Caco-2 (cell line): ENCODE measurements at regions not wholly inside any gene's neighbourhood (a gene's known extent, or its start where the extent isn't known, plus 50 kb on each side); places are given as distances from the start of the nearest gene placed in this dataset.

Experiments used
- BruUV-seq: library from RNA; stranded (reverse); fragments of 400-500 nt; replicated peaks from 2 replicates; lab custom pipeline; 2021; lab: Mats Ljungman, UMichigan
- CTCF ChIA-PET: fragments of 300-600 bp; sonication (Branson Sonifier 250); formaldehyde crosslinking; loops from one replicate; lab custom pipeline; 2022; ENCODE audit warnings: antibody characterized with exemption; lab: Charles Lee
- POLR2A ChIA-PET: fragments of 300-600 bp; sonication (Branson Sonifier 250); formaldehyde crosslinking; loops from one replicate; lab custom pipeline; 2022; ENCODE audit warnings: antibody characterized with exemption; lab: Charles Lee
- DNase-seq, 2 experiments: peaks; one replicate each; pipeline versions ENCODE4 v3.0.0 to v3.0.0-alpha.2; 2020 to 2022
- H3K27me3 ChIP-seq: replicated peaks from 2 replicates; pipeline ENCODE4 v1.6.0; 2011; ENCODE audit warnings: low read length; ENCODE audit not compliant: control insufficient read depth, insufficient read depth
- H3K36me3 ChIP-seq: 2 replicates; pipeline ENCODE4 v1.5.1; 2011; ENCODE audit warnings: low read length; ENCODE audit not compliant: control insufficient read depth, insufficient read depth
- H3K4me1 ChIP-seq: fragments of 250-450 bp; sonication (Bioruptor Pico); 2 replicates; pipeline ENCODE4 v1.5.1; 2020; ENCODE audit warnings: mild to moderate bottlenecking
- H3K4me3 ChIP-seq: 2 replicates; pipeline ENCODE4 v1.5.1; 2011; ENCODE audit warnings: low read depth, mild to moderate bottlenecking, control low read depth, low read length
- H3K9me3 ChIP-seq: fragments of 250-450 bp; sonication (Bioruptor Pico); 2 replicates; pipeline ENCODE4 v1.5.1; 2020; ENCODE audit warnings: mild to moderate bottlenecking, moderate library complexity
- H3K27ac Mint-ChIP-seq: one replicate; pipeline ENCODE4 v1.8.0; 2022; ENCODE audit warnings: mixed read lengths; ENCODE audit not compliant: unreplicated experiment
- H3K27me3 Mint-ChIP-seq: one replicate; pipeline ENCODE4 v1.8.0; 2022; ENCODE audit warnings: mixed read lengths; ENCODE audit not compliant: insufficient read depth, unreplicated experiment
- H3K36me3 Mint-ChIP-seq: one replicate; pipeline ENCODE4 v1.8.0; 2022; ENCODE audit warnings: mild to moderate bottlenecking, mixed read lengths; ENCODE audit not compliant: insufficient read depth, unreplicated experiment
- H3K4me1 Mint-ChIP-seq: one replicate; pipeline ENCODE4 v1.8.0; 2022; ENCODE audit warnings: low read depth, mixed read lengths; ENCODE audit not compliant: unreplicated experiment
- H3K4me3 Mint-ChIP-seq: one replicate; pipeline ENCODE4 v1.8.0; 2022; ENCODE audit warnings: mild to moderate bottlenecking, moderate library complexity, mixed read lengths; ENCODE audit not compliant: unreplicated experiment
- H3K9me3 Mint-ChIP-seq: one replicate; pipeline ENCODE4 v1.8.0; 2022; ENCODE audit warnings: mixed read lengths; ENCODE audit not compliant: unreplicated experiment
- CTCF ChIP-seq, 2 experiments: fragments of 200-600 bp in 1 of 2; IDR thresholded peaks; 1 replicate in 1 of 2; 2 replicates in 1 of 2; pipeline versions ENCODE4 v1.5.1 to v1.8.0; 2011 to 2022; ENCODE audit warnings: antibody characterized with exemption in 1 of 2, control low read depth in 1 of 2, inconsistent platforms in 1 of 2, low read depth in 1 of 2, low read length in 1 of 2, mild to moderate bottlenecking in 1 of 2, moderate library complexity in 1 of 2; ENCODE audit not compliant: insufficient read depth in 1 of 2, severe bottlenecking in 1 of 2, unreplicated experiment in 1 of 2
- intact Hi-C: fragments of 100-400 bp; cut with micrococcal nuclease; formaldehyde crosslinking; loops from one replicate; pipeline ENCODE4 v1.10.0; 2022; ENCODE audit not compliant: unreplicated experiment

- H3K9me3 ChIP-seq = no peaks in the 10 kb centered on the region
These were observed 607.1 kb upstream of the BCHE start for GRCh38 chr3:166444336-166444735.

GRCh38 chr3:166435469-166436057, 598.3 kb upstream of the BCHE start:
- POLR2A ChIA-PET = no interaction called here
- CTCF ChIA-PET = no interaction called here
- H3K36me3 Mint-ChIP-seq = no peaks in the 10 kb centered on the region
- no peak for TF ChIP-seq CTCF (IDR thresholded peaks at IDR 0.05; ENCODE audit: insufficient read depth in 1 of 2, low read depth in 1 of 2, low read length in 1 of 2, severe bottlenecking in 1 of 2, unreplicated experiment in 1 of 2)
- Histone ChIP-seq H3K4me3 (no peak overlapping the region), H3K4me1 (no peaks in the 10 kb centered on the region), H3K9me3 (no peaks in the 10 kb centered on the region), H3K36me3 (no peaks in the 10 kb centered on the region), H3K27me3 (no peaks in the 10 kb centered on the region)
- no peaks in the 10 kb centered on the region for H3K27me3 Mint-ChIP-seq
- no peak for DNase-seq
- H3K27ac Mint-ChIP-seq = no peak overlapping the region
- no peaks in the 10 kb centered on the region for H3K4me1 Mint-ChIP-seq
- intact Hi-C loops = no loop called here
- no peak overlapping the region for H3K4me3 Mint-ChIP-seq
- no TSS peak for BruUV-seq
- H3K9me3 Mint-ChIP-seq = no peaks in the 10 kb centered on the region

More at GRCh38 chr3:166444336-166444735, 607.1 kb upstream of the BCHE start:
- ChIA-PET CTCF (no interaction called here), POLR2A (no interaction called here)
- Mint-ChIP-seq H3K4me1 (peaks cover 8% of the 10 kb centered on the region), H3K36me3 (no peaks in the 10 kb centered on the region), H3K27me3 (no peaks in the 10 kb centered on the region), H3K4me3 (no peak overlapping the region), H3K27ac (no peak overlapping the region), H3K9me3 (no peaks in the 10 kb centered on the region)
- H3K27me3 ChIP-seq = no peaks in the 10 kb centered on the region
- no peak overlapping the region for H3K4me3 ChIP-seq
- intact Hi-C loops = no loop called here
- DNase-seq = no peak
- peaks cover 15% of the 10 kb centered on the region; the same call in 1 of the 2 replicates for H3K4me1 ChIP-seq
- no TSS peak for BruUV-seq
- no peaks in the 10 kb centered on the region for H3K36me3 ChIP-seq
- no peak for TF ChIP-seq CTCF (IDR thresholded peaks at IDR 0.05; ENCODE audit: insufficient read depth in 1 of 2, low read depth in 1 of 2, low read length in 1 of 2, severe bottlenecking in 1 of 2, unreplicated experiment in 1 of 2)

DNA sequence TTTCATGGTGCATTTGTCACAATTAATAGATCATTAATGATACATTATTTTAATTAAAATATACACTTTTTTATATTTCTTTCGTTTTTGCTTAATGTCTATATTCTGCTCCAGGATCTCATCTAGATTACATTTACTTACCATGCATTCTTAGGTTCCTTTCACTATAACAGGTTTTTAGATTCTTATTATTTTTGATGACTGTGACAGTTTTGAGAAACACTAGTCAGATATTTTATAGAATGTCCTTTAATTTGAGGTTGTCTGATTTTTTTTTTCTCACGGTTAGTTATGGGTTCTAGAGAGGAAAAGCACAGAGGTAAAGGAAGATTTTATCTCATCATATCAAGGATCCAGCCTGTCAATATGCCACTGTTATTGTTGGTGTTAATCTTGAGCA, 595.8 kb upstream of the BCHE start:
- ChIA-PET CTCF (no interaction called here), POLR2A (no interaction called here)
- no peaks in the 10 kb centered on the region for H3K4me1 ChIP-seq
- intact Hi-C loops = no loop called here
- no peaks in the 10 kb centered on the region for H3K4me1 Mint-ChIP-seq
- H3K36me3 ChIP-seq = no peaks in the 10 kb centered on the region
- H3K9me3 Mint-ChIP-seq = no peaks in the 10 kb centered on the region
- H3K27me3 ChIP-seq = no peaks in the 10 kb centered on the region
- H3K4me3 ChIP-seq = no peak overlapping the region
- DNase-seq = no peak
- BruUV-seq = no TSS peak
- no peak overlapping the region for H3K27ac Mint-ChIP-seq
- no peaks in the 10 kb centered on the region for H3K27me3 Mint-ChIP-seq
- no peaks in the 10 kb centered on the region for H3K36me3 Mint-ChIP-seq
- H3K4me3 Mint-ChIP-seq = no peak overlapping the region
- no peak for TF ChIP-seq CTCF (IDR thresholded peaks at IDR 0.05; ENCODE audit: insufficient read depth in 1 of 2, low read depth in 1 of 2, low read length in 1 of 2, severe bottlenecking in 1 of 2, unreplicated experiment in 1 of 2)
- no peaks in the 10 kb centered on the region for H3K9me3 ChIP-seq
